HG03378 (cell line): ENCODE measurements at regions not wholly inside any gene's neighbourhood (a gene's known extent, or its start where the extent isn't known, plus 50 kb on each side); places are given as distances from the start of the nearest gene placed in this dataset.

Experiments
- ATAC-seq: cut with Tn5 transposase; IDR thresholded peaks from one replicate; pipeline ENCODE4 v1.9.1; 2021; ENCODE audit warnings: mild to moderate bottlenecking, moderate library complexity; ENCODE audit not compliant: unreplicated experiment

- ATAC-seq, result no peak
Measured at GRCh38 chr5:112112346-112112745, 306.7 kb downstream of the EPB41L4A start.

- ATAC-seq, result no peak
Measured at GRCh38 chr5:112109331-112110007, 309.6 kb downstream of the EPB41L4A start.

DNA sequence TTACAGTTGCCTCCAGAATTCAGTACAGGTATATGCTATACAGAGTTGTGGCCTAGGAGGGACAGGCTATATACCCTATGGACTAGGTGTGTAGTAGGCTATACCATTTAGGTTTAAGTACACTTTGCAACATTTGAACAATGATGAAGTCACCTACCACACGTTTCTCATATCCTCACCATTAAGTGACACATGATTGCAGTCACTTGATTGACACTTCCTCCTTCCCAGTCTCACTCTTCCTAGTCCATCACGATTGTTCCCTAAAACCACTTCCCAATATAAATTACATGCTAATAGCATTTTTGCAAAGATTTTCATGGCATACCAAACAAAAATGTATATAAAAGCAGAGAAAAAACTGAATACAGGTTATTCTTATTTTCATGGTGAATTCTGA is 312.2 kb downstream of the EPB41L4A start:
- no peak for ATAC-seq

GRCh38 chr5:112097768-112098167 is 321.3 kb downstream of the EPB41L4A start:
- ATAC-seq, result no peak

DNA sequence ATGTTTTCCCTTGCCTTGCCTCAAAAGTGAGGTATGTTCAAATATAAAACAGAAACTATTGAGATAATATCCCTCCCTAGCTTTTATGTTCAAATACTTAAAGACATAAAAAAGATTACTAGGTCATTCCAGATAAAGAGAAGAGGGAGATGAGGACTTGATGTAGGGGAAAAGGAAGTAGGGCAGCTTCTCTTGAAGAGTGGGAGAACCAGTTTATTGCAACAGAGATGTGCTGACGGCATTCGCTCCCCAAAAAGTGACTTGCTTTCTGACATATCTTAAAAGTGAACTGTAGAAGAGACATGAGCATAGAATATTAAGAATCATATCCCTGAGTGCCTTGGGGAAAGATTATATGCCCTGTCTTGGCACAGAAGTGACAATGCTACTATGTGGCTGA is 330.2 kb upstream of the NREP start:
- ATAC-seq, result no peak

GRCh38 chr5:112086740-112087139 is 329.7 kb upstream of the NREP start:
- no peak for ATAC-seq

GRCh38 chr5:112084149-112084548 is 327.2 kb upstream of the NREP start:
- ATAC-seq, result no peak

- no peak for ATAC-seq
Measured at GRCh38 chr5:112083623-112084022, 326.6 kb upstream of the NREP start.

- ATAC-seq, result peak; percentile 81
Measured at GRCh38 chr5:112077180-112077579, 320.2 kb upstream of the NREP start.

- no peak for ATAC-seq
Measured at GRCh38 chr5:112070022-112070421, 313.0 kb upstream of the NREP start.

GRCh38 chr5:112069329-112069728 is 312.3 kb upstream of the NREP start:
- ATAC-seq, result no peak

- no peak for ATAC-seq
Measured at GRCh38 chr5:112068593-112068992, 311.6 kb upstream of the NREP start.

- no peak for ATAC-seq
Measured at GRCh38 chr5:112065781-112066180, 308.8 kb upstream of the NREP start.

GRCh38 chr5:112064956-112065355 is 308.0 kb upstream of the NREP start:
- no peak for ATAC-seq

- no peak for ATAC-seq
Measured at GRCh38 chr5:112064271-112064701, 307.3 kb upstream of the NREP start.

GRCh38 chr5:112063856-112064255 is 306.9 kb upstream of the NREP start:
- no peak for ATAC-seq

DNA sequence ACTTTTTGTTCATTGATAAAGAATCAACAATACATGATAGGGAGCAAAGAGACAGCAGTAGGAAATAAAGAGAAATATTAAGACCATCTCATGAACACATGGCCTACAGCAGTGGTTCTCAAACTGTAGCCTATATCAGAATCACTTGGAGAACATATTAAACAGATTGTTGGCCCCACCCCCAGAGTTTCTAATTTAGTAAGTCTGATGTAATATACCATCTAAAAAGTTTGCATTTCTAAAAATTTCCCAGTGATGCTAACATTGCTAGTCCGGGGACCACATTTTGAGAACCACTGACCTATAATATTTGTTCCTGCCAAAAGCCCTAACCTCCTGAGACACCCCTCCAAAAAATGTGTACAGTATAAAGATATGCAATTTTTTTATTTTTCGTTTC is 306.2 kb upstream of the NREP start:
- ATAC-seq, result no peak

DNA sequence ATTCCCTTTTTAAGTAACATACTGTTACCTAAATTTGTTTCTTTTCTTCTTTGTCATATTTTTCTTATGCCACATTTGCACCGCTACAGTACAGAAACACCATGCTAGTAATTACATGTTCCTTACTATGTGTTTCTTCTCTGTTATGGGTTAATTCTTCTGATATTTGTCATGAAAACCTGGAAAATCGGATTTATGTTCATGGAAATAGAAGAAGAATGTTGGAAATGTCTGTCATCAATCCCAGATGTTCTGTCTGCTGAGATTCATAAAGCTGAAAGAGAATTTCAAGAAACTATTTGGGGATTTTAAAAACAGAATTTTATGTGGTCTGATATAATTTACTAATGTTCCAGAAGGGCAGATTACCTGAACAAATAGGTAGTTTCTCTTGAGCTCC is 305.2 kb upstream of the NREP start:
- no peak for ATAC-seq

GRCh38 chr5:112061666-112062065 is 304.7 kb upstream of the NREP start:
- no peak for ATAC-seq

DNA sequence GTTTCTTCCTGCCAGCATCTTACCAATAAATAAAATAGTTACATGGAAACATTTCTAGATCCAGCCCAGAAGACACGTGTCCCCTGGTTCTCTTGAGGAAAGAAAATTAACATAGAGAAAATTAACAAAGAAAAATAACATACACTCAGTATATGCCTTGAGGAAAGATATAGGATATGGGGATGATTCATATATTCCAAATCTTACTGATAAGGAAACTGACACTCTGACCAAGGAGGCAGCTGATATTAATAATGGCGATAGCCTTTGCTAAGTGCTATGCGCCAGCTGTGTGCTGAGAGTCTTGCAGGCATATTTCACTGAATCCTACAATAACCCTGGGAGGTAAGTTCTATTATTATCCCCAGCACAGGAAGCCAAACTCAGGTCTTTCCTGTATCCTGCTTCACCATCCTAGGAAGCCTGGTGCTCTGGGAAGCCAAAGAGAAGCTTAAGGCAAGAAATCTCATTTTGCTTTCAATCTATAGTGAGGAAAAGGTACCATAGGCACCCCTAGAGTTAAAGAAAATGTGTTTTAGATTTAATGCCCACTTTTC is 302.7 kb upstream of the NREP start:
- ATAC-seq, result peak; percentile 65

- no peak for ATAC-seq
Measured at GRCh38 chr5:112049738-112050137, 292.7 kb upstream of the NREP start.

DNA sequence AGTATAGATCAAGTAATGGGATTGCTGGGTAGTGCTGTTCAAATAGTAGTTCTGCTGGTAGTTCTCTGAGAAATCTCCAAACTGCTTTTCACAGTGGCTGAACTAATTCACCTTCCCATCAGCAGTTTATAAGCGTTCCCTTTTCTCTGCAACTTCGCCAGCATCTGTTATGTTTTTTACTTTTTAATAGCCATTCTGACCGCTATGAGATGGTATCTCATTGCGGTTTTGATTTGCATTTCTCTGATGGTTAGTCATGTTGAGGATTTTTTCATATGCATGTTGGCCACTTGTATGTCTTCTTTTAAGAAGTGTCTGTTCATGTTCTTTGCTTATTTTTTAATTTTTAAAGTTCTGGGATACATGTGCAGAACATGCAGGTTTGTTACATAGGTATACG is 279.2 kb upstream of the NREP start:
- ATAC-seq, result no peak

DNA sequence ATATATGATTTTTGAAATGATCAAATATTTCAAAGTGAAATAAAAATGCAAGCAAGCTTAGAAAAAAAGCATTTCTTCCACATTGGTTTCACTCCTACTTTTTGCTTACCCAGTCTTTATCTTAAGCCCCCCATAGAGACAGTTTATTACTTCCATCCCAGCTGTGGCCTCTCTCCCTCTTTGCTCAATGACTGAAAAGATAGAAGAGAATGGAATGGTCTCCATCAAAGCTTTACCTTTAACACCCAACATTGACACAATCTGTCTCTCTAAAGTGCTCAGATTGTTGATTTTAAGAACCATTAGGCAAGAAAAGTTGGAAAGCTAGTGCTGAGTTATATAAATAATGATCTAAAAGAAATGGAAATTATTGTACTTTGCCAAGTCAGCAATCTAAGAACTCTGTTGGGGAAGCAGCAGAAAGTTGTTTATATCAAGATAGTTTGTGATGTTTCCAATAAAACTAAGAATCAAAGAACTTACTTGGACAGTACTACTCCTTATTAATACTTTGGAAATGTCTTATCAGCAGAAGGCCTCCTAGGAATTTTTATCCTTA is 277.5 kb upstream of the NREP start:
- ATAC-seq, result no peak
